IMR-90 (cell line): ENCODE measurements at regions not wholly inside any gene's neighbourhood (a gene's known extent, or its start where the extent isn't known, plus 50 kb on each side); places are given as distances from the start of the nearest gene placed in this dataset.
A peak's percentile ranks its signal among the peaks of the same experiment; 100 is the strongest.

ENCODE experiments used
- ATAC-seq: fragments of 200-7000 bp; cut with Tn5 transposase; 2 replicates; pipeline ENCODE4 v1.9.1; 2020; ENCODE audit warnings: low read depth, mild to moderate bottlenecking, moderate library complexity
- BruUV-seq: library from RNA; stranded (reverse); fragments of 400-500 nt; replicated peaks from 2 replicates; lab custom pipeline; 2021; lab: Mats Ljungman, UMichigan
- CTCF ChIA-PET: fragments of 300-600 bp; formaldehyde crosslinking; extraction: SDS; loops from one replicate; lab custom pipeline; 2021; ENCODE audit warnings: antibody characterized with exemption; lab: Yijun Ruan, JAX
- POLR2A ChIA-PET: fragments of 300-600 bp; sonication (Branson Sonifier 250); formaldehyde crosslinking; loops from one replicate; lab custom pipeline; 2022; ENCODE audit warnings: antibody characterized with exemption; ENCODE audit not compliant: unreplicated experiment; lab: Charles Lee
- DNase-seq: peaks from one replicate; pipeline ENCODE4 v3.0.0; 2013
- H2AFZ ChIP-seq: replicated peaks from 2 replicates; pipeline ENCODE3; 2013; ENCODE audit warnings: low read length, mild to moderate bottlenecking; ENCODE audit not compliant: poor library complexity
- H2AK5ac ChIP-seq: 2 replicates; pipeline ENCODE4 v1.6.1; 2013; ENCODE audit warnings: low read depth, low read length, inconsistent platforms
- H2AK9ac ChIP-seq: replicated peaks from 2 replicates; pipeline ENCODE3; 2013; ENCODE audit warnings: mild to moderate bottlenecking, low read depth, low read length, moderate library complexity; ENCODE audit not compliant: poor library complexity
- H2BK120ac ChIP-seq: 2 replicates; pipeline ENCODE4 v1.6.1; 2013; ENCODE audit warnings: low read depth, low read length, inconsistent platforms
- H2BK15ac ChIP-seq: 3 replicates; pipeline ENCODE4 v1.6.1; 2013; ENCODE audit warnings: low read depth, low read length, inconsistent platforms
- H2BK20ac ChIP-seq: 2 replicates; pipeline ENCODE4 v1.6.1; 2013; ENCODE audit warnings: low read depth, mild to moderate bottlenecking, inconsistent platforms, low read length, moderate library complexity
- H2BK5ac ChIP-seq: 2 replicates; pipeline ENCODE4 v1.6.1; 2013; ENCODE audit warnings: mild to moderate bottlenecking, low read depth, low read length, inconsistent platforms; ENCODE audit not compliant: poor library complexity, severe bottlenecking
- H3K14ac ChIP-seq: replicated peaks from 2 replicates; pipeline ENCODE4 v1.6.1; 2013; ENCODE audit warnings: low read depth, low read length, inconsistent platforms
- H3K18ac ChIP-seq: 2 replicates; pipeline ENCODE4 v1.6.1; 2013; ENCODE audit warnings: low read depth, low read length, control low read depth
- H3K23ac ChIP-seq: 2 replicates; pipeline ENCODE4 v1.6.1; 2013; ENCODE audit warnings: low read depth, low read length, inconsistent platforms
- H3K27ac ChIP-seq: 2 replicates; pipeline ENCODE4 v1.5.1; 2013; ENCODE audit warnings: mild to moderate bottlenecking, control low read depth, low read length; ENCODE audit not compliant: insufficient read depth
- H3K27me3 ChIP-seq: 2 replicates; pipeline ENCODE4 v1.6.1; 2013; ENCODE audit warnings: low read length; ENCODE audit not compliant: control insufficient read depth, insufficient read depth
- H3K36me3 ChIP-seq: 2 replicates; pipeline ENCODE4 v1.6.1; 2013; ENCODE audit warnings: low read length, mixed read lengths; ENCODE audit not compliant: control insufficient read depth, insufficient read depth
- H3K4ac ChIP-seq: 2 replicates; pipeline ENCODE4 v1.6.1; 2013; ENCODE audit warnings: low read depth, low read length, inconsistent platforms
- H3K4me1 ChIP-seq: 2 replicates; pipeline ENCODE4 v1.6.1; 2013; ENCODE audit warnings: low read length, mixed read lengths; ENCODE audit not compliant: control insufficient read depth, insufficient read depth
- H3K4me2 ChIP-seq: 2 replicates; pipeline ENCODE4 v1.6.1; 2013; ENCODE audit warnings: low read depth, mild to moderate bottlenecking, control low read depth, low read length, moderate library complexity
- H3K4me3 ChIP-seq: 2 replicates; pipeline ENCODE4 v1.5.1; 2013; ENCODE audit warnings: low read depth, mild to moderate bottlenecking, control low read depth, low read length, moderate library complexity; ENCODE audit not compliant: insufficient read depth
- H3K56ac ChIP-seq: 2 replicates; pipeline ENCODE4 v1.6.1; 2013; ENCODE audit warnings: low read length, inconsistent platforms; ENCODE audit not compliant: insufficient read depth; ENCODE audit errors: extremely low read depth
- H3K79me1 ChIP-seq, 2 experiments: 2 replicates each; pipeline ENCODE4 v1.6.1; 2013; ENCODE audit warnings: low read length in 2 of 2, inconsistent platforms in 1 of 2, low read depth in 1 of 2
- H3K9ac ChIP-seq: 2 replicates; pipeline ENCODE4 v1.6.1; 2013; ENCODE audit warnings: low read depth, low read length, control low read depth
- H3K9me1 ChIP-seq: 2 replicates; pipeline ENCODE4 v1.6.1; 2013; ENCODE audit warnings: low read length, inconsistent platforms; ENCODE audit not compliant: insufficient read depth
- H3K9me3 ChIP-seq: 2 replicates; pipeline ENCODE4 v1.6.1; 2013; ENCODE audit warnings: low read length; ENCODE audit not compliant: control insufficient read depth, insufficient read depth
- H4K20me1 ChIP-seq: 2 replicates; pipeline ENCODE4 v1.6.1; 2013; ENCODE audit warnings: low read length, inconsistent platforms; ENCODE audit not compliant: insufficient read depth
- H4K5ac ChIP-seq: 2 replicates; pipeline ENCODE4 v1.6.1; 2013; ENCODE audit warnings: mild to moderate bottlenecking, low read depth, low read length, control low read depth
- H4K8ac ChIP-seq, 2 experiments: 2 replicates each; pipeline ENCODE4 v1.6.1; 2013; ENCODE audit warnings: low read depth in 2 of 2, low read length in 2 of 2, control low read depth in 1 of 2, inconsistent platforms in 1 of 2
- H4K91ac ChIP-seq: 2 replicates; pipeline ENCODE4 v1.6.1; 2013; ENCODE audit warnings: low read depth, low read length, inconsistent platforms; ENCODE audit not compliant: insufficient read depth
- CEBPB ChIP-seq: IDR thresholded peaks from 2 replicates; pipeline ENCODE4 v1.6.1; 2012; ENCODE audit warnings: low read depth, low read length, improper control_type of control experiment
- CTCF ChIP-seq: conservative IDR thresholded peaks from 2 replicates; pipeline ENCODE4 v1.5.1; 2012; ENCODE audit warnings: mild to moderate bottlenecking, low read depth, low read length, improper control_type of control experiment
- WGBS, 2 experiments: methylation state at CpG; one replicate each; pipeline versions ENCODE4 v1.1.5 to v1.1.7; 2013; ENCODE audit warnings: missing lambda C conversion rate in 2 of 2; ENCODE audit not compliant: insufficient read length in 1 of 2; ENCODE audit errors: extremely low coverage in 2 of 2; 5-methylcytosine and 5-hydroxymethylcytosine counted together
- dilution Hi-C: fragments of 300-500 bp; cut with HindIII; formaldehyde crosslinking; loops from one replicate; pipeline ENCODE4 v1.14.3; 2018; ENCODE audit warnings: low sequenced_read_pairs; ENCODE audit not compliant: unreplicated experiment
- in situ Hi-C: fragments of 300-500 bp; cut with MboI; formaldehyde crosslinking; loops from 3 replicates; pipeline ENCODE4 v1.14.3; 2019; ENCODE audit warnings: low sequenced_read_pairs, inconsistent platforms, mixed read lengths
- intact Hi-C: fragments of 100-400 bp; cut with micrococcal nuclease; formaldehyde crosslinking; loops from 2 replicates; pipeline ENCODE4 v1.10.0; 2022

GRCh38 chr6:878179-878578 lies 185.2 kb upstream of the EXOC2 start:
- Histone ChIP-seq H4K8ac (no peak overlapping the region), H3K4me2 (no peak overlapping the region), H3K4me1 (no peaks in the 10 kb centered on the region), H3K27me3 (peaks cover 16% of the 10 kb centered on the region), H2AFZ (no peak overlapping the region), H2BK120ac (no peak overlapping the region), H2BK15ac (no peak overlapping the region), H3K79me1 (no peaks in the 10 kb centered on the region), H3K56ac (no peak overlapping the region), H3K23ac (no peak overlapping the region), H2AK5ac (no peak overlapping the region), H3K36me3 (no peaks in the 10 kb centered on the region), H3K9me1 (no peaks in the 10 kb centered on the region), H3K18ac (no peak overlapping the region), H4K5ac (no peak overlapping the region), H3K9me3 (no peaks in the 10 kb centered on the region), H3K4me3 (no peak overlapping the region), H3K4ac (no peak overlapping the region), H2AK9ac (no peak overlapping the region), H2BK5ac (no peak overlapping the region), H4K20me1 (no peaks in the 10 kb centered on the region), H3K9ac (no peak overlapping the region), H3K14ac (no peak overlapping the region), H3K27ac (no peak overlapping the region), H4K91ac (no peak overlapping the region), H2BK20ac (no peak overlapping the region)
- intact Hi-C loops: no loop called here
- no peak for ATAC-seq
- ChIA-PET CTCF (no interaction called here), POLR2A (no interaction called here)
- no peak for DNase-seq
- in situ Hi-C loops: no loop called here
- no TSS peak for BruUV-seq
- no peak for TF ChIP-seq CTCF
- peak; percentile 45; the same call in 1 of the 2 replicates for TF ChIP-seq CEBPB
- dilution Hi-C loops: no loop called here
- WGBS, 2 experiments: no CpG with 5 or more reads among the region's 11 CpGs
